Glomerular visceral epithelial cell (primary cell): ENCODE measurements at regions not wholly inside any gene's neighbourhood (a gene's known extent, or its start where the extent isn't known, plus 50 kb on each side); places are given as distances from the start of the nearest gene placed in this dataset.
"Not testable (repeated sequence)": the region's sequence is repeated elsewhere in the genome, so short reads cannot be mapped to it uniquely, and the experiment has no call there.

Source experiments
- DNase-seq: peaks from one replicate; pipeline ENCODE4 v3.0.0-alpha.2; 2016; ENCODE audit errors: extremely low spot score

GRCh38 chr1:234799021-234799689 lies 189.2 kb upstream of the IRF2BP2 start:
- DNase-seq: not testable (repeated sequence)

GRCh38 chr1:234797216-234797615 lies 187.2 kb upstream of the IRF2BP2 start:
- not testable (repeated sequence) for DNase-seq

- not testable (repeated sequence) for DNase-seq
Observed at GRCh38 chr1:234796438-234796792, 186.4 kb upstream of the IRF2BP2 start.

- not testable (repeated sequence) for DNase-seq
Observed at GRCh38 chr1:234795711-234796437, 185.9 kb upstream of the IRF2BP2 start.

- DNase-seq: not testable (repeated sequence)
Observed at GRCh38 chr1:234795007-234795406, 185.0 kb upstream of the IRF2BP2 start.

GRCh38 chr1:234794452-234794851 lies 184.5 kb upstream of the IRF2BP2 start:
- not testable (repeated sequence) for DNase-seq

GRCh38 chr1:234793924-234794323 lies 183.9 kb upstream of the IRF2BP2 start:
- not testable (repeated sequence) for DNase-seq

GRCh38 chr1:234792221-234792864 lies 182.4 kb upstream of the IRF2BP2 start:
- DNase-seq: not testable (repeated sequence)

- not testable (repeated sequence) for DNase-seq
Observed at GRCh38 chr1:234791615-234792014, 181.6 kb upstream of the IRF2BP2 start.

GRCh38 chr1:234790333-234790732 lies 180.4 kb upstream of the IRF2BP2 start:
- DNase-seq: not testable (repeated sequence)

GRCh38 chr1:234787011-234787584 lies 177.1 kb upstream of the IRF2BP2 start:
- DNase-seq: not testable (repeated sequence)

- not testable (repeated sequence) for DNase-seq
Observed at GRCh38 chr1:234785922-234786321, 175.9 kb upstream of the IRF2BP2 start.

GRCh38 chr1:234785471-234785919 lies 175.5 kb upstream of the IRF2BP2 start:
- peak; percentile 69 for DNase-seq

GRCh38 chr1:234784108-234784507 lies 174.1 kb upstream of the IRF2BP2 start:
- not testable (repeated sequence) for DNase-seq

GRCh38 chr1:234782791-234783190 lies 172.8 kb upstream of the IRF2BP2 start:
- DNase-seq: no peak

GRCh38 chr1:234782105-234782751 lies 172.2 kb upstream of the IRF2BP2 start:
- no peak for DNase-seq

- DNase-seq: no peak
Observed at GRCh38 chr1:234781241-234782065, 171.5 kb upstream of the IRF2BP2 start.

- no peak for DNase-seq
Observed at GRCh38 chr1:234780531-234781162, 170.7 kb upstream of the IRF2BP2 start.

GRCh38 chr1:234780112-234780511 lies 170.1 kb upstream of the IRF2BP2 start:
- DNase-seq: no peak

- DNase-seq: not testable (repeated sequence)
Observed at GRCh38 chr1:234779600-234779999, 169.6 kb upstream of the IRF2BP2 start.
